SH-SY5Y (cell line): ENCODE measurements at regions not wholly inside any gene's neighbourhood (a gene's known extent, or its start where the extent isn't known, plus 50 kb on each side); places are given as distances from the start of the nearest gene placed in this dataset.

Experiments used
- GATA2 ChIP-seq: IDR thresholded peaks from 2 replicates; pipeline ENCODE4 v1.6.1; 2011; ENCODE audit warnings: mild to moderate bottlenecking, low read depth, low read length
- GATA3 ChIP-seq: IDR thresholded peaks from 2 replicates; pipeline ENCODE4 v1.6.1; 2011; ENCODE audit warnings: low read depth, mild to moderate bottlenecking, low read length, moderate library complexity

DNA sequence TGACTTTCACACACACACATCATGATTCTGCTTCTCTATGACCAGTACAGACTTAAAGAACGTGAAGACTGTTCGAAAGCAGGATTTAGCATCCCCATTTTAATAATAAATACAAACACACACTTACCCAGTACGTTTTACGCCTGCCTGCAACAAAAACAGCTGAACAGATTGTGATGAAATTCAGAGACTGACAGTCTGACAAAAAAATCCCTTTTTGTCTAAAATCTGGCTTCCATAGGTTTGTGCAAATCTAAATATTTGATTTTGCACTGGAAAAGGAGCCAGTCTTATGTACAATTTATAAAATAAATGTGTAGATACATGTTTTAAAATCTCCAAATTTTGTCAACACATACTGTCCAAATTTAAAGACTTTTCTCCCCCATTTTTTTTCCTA lies 630.7 kb downstream of the ZEB2 start:
- TF ChIP-seq GATA2 (no peak), GATA3 (no peak)
